ENCODE measurements at regions not wholly inside any gene's neighbourhood (a gene's known extent, or its start where the extent isn't known, plus 50 kb on each side); places are given as distances from the start of the nearest gene placed in this dataset.

GRCh38 chr13:44770951-44771350 lies 194.8 kb upstream of the TSC22D1 start:
- Histone ChIP-seq H2BK20ac (ENCODE audit: low read length) (no peak overlapping the region), H4K91ac (replicated peaks; ENCODE audit: insufficient read length, low read length) (no peak overlapping the region), H4K20me1 (replicated peaks in 1 of 2; ENCODE audit: control insufficient read depth in 1 of 2, insufficient read depth in 2 of 2, low read length in 2 of 2) (no peaks in the 10 kb centered on the region), H3K4ac (replicated peaks; ENCODE audit: insufficient read length, low read depth, low read length) (no peak overlapping the region), H3K56ac (replicated peaks; ENCODE audit: insufficient read length, low read depth, low read length) (no peak overlapping the region), H2BK15ac (ENCODE audit: low read length) (no peak overlapping the region), H3K9ac (replicated peaks in 1 of 4; ENCODE audit: extremely low read depth in 1 of 4, low read depth in 3 of 4, low read length in 3 of 4) (no peak overlapping the region), H3K23me2 (ENCODE audit: low read depth, low read length) (no peaks in the 10 kb centered on the region), H2BK5ac (ENCODE audit: low read depth, low read length) (no peak overlapping the region), H3K36me3 (ENCODE audit: control insufficient read depth in 2 of 4, insufficient read depth in 4 of 4, low read length in 3 of 4) (no peaks in the 10 kb centered on the region), H4K8ac (ENCODE audit: extremely low read depth, insufficient read depth, low read length) (no peak overlapping the region), H3K4me2 (ENCODE audit: insufficient read depth in 1 of 2, low read depth in 2 of 2, low read length in 2 of 2) (no peak overlapping the region), H3K18ac (ENCODE audit: extremely low read depth, low read length) (no peak overlapping the region), H3K4me3 (ENCODE audit: extremely low read depth in 1 of 4, insufficient read depth in 2 of 4, low read depth in 3 of 4, low read length in 4 of 4) (no peak overlapping the region), H2AFZ (ENCODE audit: low read length) (no peak overlapping the region), H4K5ac (ENCODE audit: insufficient read length, low read depth, low read length) (no peak overlapping the region), H2BK120ac (replicated peaks; ENCODE audit: low read depth, low read length) (no peak overlapping the region), H3K14ac (ENCODE audit: insufficient read length) (no peak overlapping the region), H3K4me1 (replicated peaks in 1 of 4; ENCODE audit: control insufficient read depth in 3 of 4, insufficient read depth in 4 of 4, low read length in 3 of 4) (peaks cover 0 to 4% (median 1%) of the 10 kb centered on the region in 4 experiments; a peak in 2 of 7 replicates), H3K79me1 (ENCODE audit: low read depth, low read length) (no peaks in the 10 kb centered on the region), H2AK5ac (ENCODE audit: low read depth, low read length) (no peak overlapping the region), H3K27ac (ENCODE audit: low read depth, low read length) (no peak overlapping the region), H2BK12ac (ENCODE audit: low read depth, low read length) (no peak overlapping the region), H3K79me2 (ENCODE audit: control insufficient read depth in 1 of 2, insufficient read depth in 2 of 2, low read length in 2 of 2) (no peaks in the 10 kb centered on the region), H3K27me3 (replicated peaks in 1 of 4; ENCODE audit: control insufficient read depth in 3 of 4, extremely low read depth in 1 of 4, insufficient read depth in 3 of 4, low read length in 3 of 4) (no peaks in the 10 kb centered on the region), H3K23ac (ENCODE audit: insufficient read length) (no peak overlapping the region), H3K9me3 (ENCODE audit: insufficient read depth in 2 of 2, low read depth in 1 of 2, low read length in 1 of 2) (no peaks in the 10 kb centered on the region)
- 99% methylated on average over 5 of the region's 5 CpGs; no CpG with 5 or more reads in 1 of the 2 experiments for WGBS, 2 experiments (ENCODE audit: extremely low coverage in 1 of 2, insufficient coverage in 1 of 2, insufficient read length in 1 of 2, insufficient replicate concordance in 2 of 2, low coverage in 1 of 2, low lambda C conversion rate in 2 of 2, missing lambda C conversion rate in 1 of 2)
- DNase-seq (ENCODE audit: low read depth in 1 of 2, low spot score in 2 of 2) (no peak), FAIRE-seq (no peak)
- CTCF ChIA-PET (ENCODE audit: partially characterized antibody), result interaction anchor here (0.6 kb wide), 2 partner anchors 119 to 279 kb away, joined by 3 read pairs; no protein-coding TSS in a partner anchor
- POLR2A ChIA-PET (ENCODE audit: partially characterized antibody), result no interaction called here
- TF ChIP-seq GABPA (IDR thresholded peaks at IDR 0.05; ENCODE audit: borderline replicate concordance, insufficient read depth, low read length) (no peak), ASH2L (IDR thresholded peaks at IDR 0.05; ENCODE audit: low read length) (no peak), CTBP2 (IDR thresholded peaks at IDR 0.05; ENCODE audit: borderline replicate concordance, insufficient read depth, insufficient read length, low read length) (no peak), TAF7 (optimal IDR thresholded peaks at IDR 0.05; ENCODE audit: borderline replicate concordance, low read depth, low read length) (no peak), TEAD4 (IDR thresholded peaks at IDR 0.05; ENCODE audit: low read depth, low read length) (no peak), SIRT6 (IDR thresholded peaks at IDR 0.05; ENCODE audit: low read length) (no peak), ATF2 (IDR thresholded peaks at IDR 0.05; ENCODE audit: low read length) (no peak), USF2 (IDR thresholded peaks at IDR 0.05; ENCODE audit: low read length) (no peak)
